ENCODE measurements at regions not wholly inside any gene's neighbourhood (a gene's known extent, or its start where the extent isn't known, plus 50 kb on each side); places are given as distances from the start of the nearest gene placed in this dataset.

DNA sequence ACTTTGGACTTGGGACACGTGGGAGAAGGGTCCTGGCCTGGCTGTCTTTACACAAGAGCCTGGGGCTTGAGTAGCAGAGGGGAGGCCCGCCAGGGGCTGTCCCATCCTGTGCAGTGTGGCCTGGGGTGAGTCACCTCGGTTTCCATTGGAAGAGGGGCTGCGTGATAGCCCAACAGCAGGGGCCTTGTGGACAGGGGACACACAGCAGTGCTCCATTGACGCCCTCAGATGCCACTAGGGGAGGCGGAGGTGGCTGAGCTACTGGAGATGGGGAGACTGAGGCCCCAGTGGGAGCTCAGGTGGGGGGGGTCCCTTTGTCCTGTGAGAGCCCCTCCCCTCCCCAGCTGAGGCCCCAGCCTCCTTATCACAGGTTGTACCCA, 50.0 kb upstream of the RNU6ATAC start:
- Histone ChIP-seq H3K79me2 (ENCODE audit: control insufficient read depth, insufficient read depth, low read length) (no peaks in the 10 kb centered on the region), H3K36me3 (ENCODE audit: control insufficient read depth in 2 of 2, extremely low read depth in 1 of 2, insufficient read depth in 2 of 2, low read length in 2 of 2) (no peaks in the 10 kb centered on the region), H3K9me1 (replicated peaks; ENCODE audit: control insufficient read depth, extremely low read depth, insufficient read depth, low read length) (no peaks in the 10 kb centered on the region), H3K27me3 (ENCODE audit: control insufficient read depth in 2 of 2, insufficient read depth in 2 of 2, low read length in 2 of 2) (no peaks in the 10 kb centered on the region), H4K20me1 (replicated peaks; ENCODE audit: control insufficient read depth, extremely low read depth, insufficient read depth, low read length) (no peaks in the 10 kb centered on the region), H2AFZ (ENCODE audit: low read depth, low read length) (no peak overlapping the region), H3K4me2 (ENCODE audit: insufficient read depth, low read length) (no peak overlapping the region), H3K9ac (replicated peaks; ENCODE audit: extremely low read depth, insufficient read depth, low read length) (no peak overlapping the region), H3K9me3 (replicated peaks; ENCODE audit: control insufficient read depth, insufficient read depth, low read length) (no peaks in the 10 kb centered on the region), H3K4me3 (replicated peaks in 1 of 3; ENCODE audit: insufficient read depth in 1 of 3, low read depth in 1 of 3, low read length in 3 of 3) (no peak overlapping the region), H3K4me1 (ENCODE audit: control insufficient read depth, extremely low read depth, insufficient read depth, low read length) (no peaks in the 10 kb centered on the region), H3K27ac (ENCODE audit: insufficient read depth, low read depth, low read length) (no peak overlapping the region)
- intact Hi-C loops (cut with micrococcal nuclease) (no loop called here), dilution Hi-C loops (cut with MboI; ENCODE audit: extremely low pct_ligation_motif_present, low sequenced_read_pairs) (no loop called here)
- no peak for TF ChIP-seq POLR2A (IDR thresholded peaks at IDR 0.05; ENCODE audit: low read depth, low read length)
- CTCF ChIA-PET = interaction anchor here (1.2 kb wide), 1 partner anchor 18 kb away, joined by 3 read pairs; no protein-coding TSS in a partner anchor
- POLR2A ChIA-PET = no interaction called here
- FAIRE-seq = no peak
- BruUV-seq (replicated peaks) = no TSS peak
- DNase-seq (ENCODE audit: low read depth, low spot score) = no peak

DNA sequence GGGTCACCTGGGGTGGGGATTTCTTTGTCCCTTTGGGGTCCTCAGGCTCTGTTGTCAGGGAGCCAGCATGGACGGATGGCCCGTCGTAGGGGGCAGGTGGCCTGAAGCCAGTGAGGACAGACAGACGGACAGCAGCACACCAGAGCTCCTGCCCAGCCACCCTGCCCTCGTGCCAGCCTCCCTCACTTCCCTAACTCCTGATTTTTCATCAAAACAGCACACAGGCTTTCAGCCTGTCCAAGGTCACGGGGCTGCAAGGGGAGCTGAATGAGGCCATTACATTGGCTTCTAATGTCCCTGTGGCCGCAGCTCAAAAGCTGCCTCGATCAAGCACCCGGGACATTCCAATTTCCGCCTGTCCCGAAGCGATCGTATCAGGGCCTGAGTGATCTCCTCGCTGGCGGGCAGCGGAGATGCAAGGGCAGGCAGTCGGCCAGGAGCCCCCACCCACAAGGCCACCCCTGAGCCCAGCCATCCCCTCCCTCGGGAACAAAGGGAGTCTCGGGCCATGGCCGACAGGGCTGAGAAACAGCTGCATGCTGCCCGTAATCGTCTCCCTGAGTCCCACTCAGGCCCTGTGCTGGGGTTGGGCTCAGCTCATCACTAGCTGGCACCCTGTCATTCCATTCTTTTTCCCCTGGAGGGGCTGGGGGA, 50.5 kb upstream of the RNU6ATAC start:
- no peak overlapping the region for H3K9ac ChIP-seq (replicated peaks; ENCODE audit: extremely low read depth, insufficient read depth, low read length)
- H4K20me1 ChIP-seq (replicated peaks; ENCODE audit: control insufficient read depth, extremely low read depth, insufficient read depth, low read length) = no peaks in the 10 kb centered on the region
- H3K4me1 ChIP-seq (ENCODE audit: control insufficient read depth, extremely low read depth, insufficient read depth, low read length) = no peaks in the 10 kb centered on the region
- ChIA-PET POLR2A (no interaction called here), CTCF (interaction anchor here (1.2 to 1.6 kb wide), 3 partner anchors 9 to 44 kb away, joined by 3 to 4 read pairs (median 3); no protein-coding TSS in a partner anchor)
- H2AFZ ChIP-seq (ENCODE audit: low read depth, low read length) = no peak overlapping the region
- no peaks in the 10 kb centered on the region for H3K27me3 ChIP-seq (ENCODE audit: control insufficient read depth in 2 of 2, insufficient read depth in 2 of 2, low read length in 2 of 2)
- TF ChIP-seq GATA2 (IDR thresholded peaks at IDR 0.05; ENCODE audit: insufficient read depth, insufficient read length, low read depth, low read length) = no peak
- TF ChIP-seq POLR2AphosphoS5 (IDR thresholded peaks at IDR 0.05; ENCODE audit: insufficient read depth, low read depth, low read length) = no peak
- TF ChIP-seq CTCF (IDR thresholded peaks at IDR 0.05; ENCODE audit: extremely low read depth in 1 of 2, insufficient read depth in 1 of 2, low read depth in 1 of 2, low read length in 2 of 2) = no peak
- TF ChIP-seq FOS (IDR thresholded peaks at IDR 0.05; ENCODE audit: borderline replicate concordance, insufficient read depth, low read length) = no peak
- TF ChIP-seq MAX (IDR thresholded peaks at IDR 0.05; ENCODE audit: insufficient read depth, insufficient read length) = no peak
- TF ChIP-seq EZH2 (IDR thresholded peaks at IDR 0.05; ENCODE audit: borderline replicate concordance, low read depth, low read length, severe bottlenecking) = no peak
- TF ChIP-seq MYC (IDR thresholded peaks at IDR 0.05; ENCODE audit: low read depth, low read length) = no peak
- TF ChIP-seq POLR2A (IDR thresholded peaks at IDR 0.05; ENCODE audit: low read depth, low read length) = no peak
- no peak for TF ChIP-seq JUN (IDR thresholded peaks at IDR 0.05; ENCODE audit: borderline replicate concordance, insufficient read depth, insufficient read length, low read depth)
- no peak overlapping the region for H3K27ac ChIP-seq (ENCODE audit: insufficient read depth, low read depth, low read length)
- no peak overlapping the region for H3K4me3 ChIP-seq (replicated peaks in 1 of 3; ENCODE audit: insufficient read depth in 1 of 3, low read depth in 1 of 3, low read length in 3 of 3)
- H3K4me2 ChIP-seq (ENCODE audit: insufficient read depth, low read length) = no peak overlapping the region
- no peak for FAIRE-seq
- no peaks in the 10 kb centered on the region for H3K9me3 ChIP-seq (replicated peaks; ENCODE audit: control insufficient read depth, insufficient read depth, low read length)
- H3K9me1 ChIP-seq (replicated peaks; ENCODE audit: control insufficient read depth, extremely low read depth, insufficient read depth, low read length) = no peaks in the 10 kb centered on the region
- H3K79me2 ChIP-seq (ENCODE audit: control insufficient read depth, insufficient read depth, low read length) = no peaks in the 10 kb centered on the region
- H3K36me3 ChIP-seq (ENCODE audit: control insufficient read depth in 2 of 2, extremely low read depth in 1 of 2, insufficient read depth in 2 of 2, low read length in 2 of 2) = no peaks in the 10 kb centered on the region
- BruUV-seq (replicated peaks) = no TSS peak
- intact Hi-C loops (cut with micrococcal nuclease) = no loop called here
- DNase-seq (ENCODE audit: low read depth, low spot score) = no peak
- dilution Hi-C loops (cut with MboI; ENCODE audit: extremely low pct_ligation_motif_present, low sequenced_read_pairs) = no loop called here

Measured in endothelial cell of umbilical vein (primary cell).